BE2C (cell line): ENCODE measurements at regions not wholly inside any gene's neighbourhood (a gene's known extent, or its start where the extent isn't known, plus 50 kb on each side); places are given as distances from the start of the nearest gene placed in this dataset.
"Not testable (repeated sequence)": the region's sequence is repeated elsewhere in the genome, so short reads cannot be mapped to it uniquely, and the experiment has no call there.

ENCODE experiments used
- DNase-seq: peaks from one replicate; pipeline ENCODE4 v3.0.0-alpha.2; 2020
- H3K27me3 ChIP-seq: fragments of 250-450 bp; sonication (Bioruptor Pico); 2 replicates; pipeline ENCODE4 v1.5.1; 2020; ENCODE audit warnings: mild to moderate bottlenecking
- H3K36me3 ChIP-seq: fragments of 250-450 bp; sonication (Bioruptor Pico); 2 replicates; pipeline ENCODE4 v1.5.1; 2020; ENCODE audit warnings: mild to moderate bottlenecking
- H3K4me1 ChIP-seq: fragments of 250-450 bp; sonication (Bioruptor Pico); 2 replicates; pipeline ENCODE4 v1.5.1; 2020
- H3K4me3 ChIP-seq: 2 replicates; pipeline ENCODE4 v1.5.1; 2011; ENCODE audit warnings: low read depth, low read length
- H3K9me3 ChIP-seq: fragments of 250-450 bp; sonication (Bioruptor Pico); 2 replicates; pipeline ENCODE4 v1.5.1; 2020
- CTCF ChIP-seq: IDR thresholded peaks from 2 replicates; pipeline ENCODE4 v1.5.1; 2012; ENCODE audit warnings: mild to moderate bottlenecking, low read depth, low read length

- Histone ChIP-seq H3K27me3 (no peaks in the 10 kb centered on the region; the same call in 1 of the 2 replicates), H3K4me1 (no peaks in the 10 kb centered on the region), H3K4me3 (no peak overlapping the region), H3K9me3 (no peaks in the 10 kb centered on the region), H3K36me3 (no peaks in the 10 kb centered on the region)
- TF ChIP-seq CTCF, result no peak
- DNase-seq, result no peak
These were observed 84.5 kb downstream of the GPR65 start for GRCh38 chr14:88089445-88089844.

GRCh38 chr14:88092529-88092928, 87.6 kb downstream of the GPR65 start:
- TF ChIP-seq CTCF, result no peak
- DNase-seq, result no peak
- Histone ChIP-seq H3K27me3 (no peaks in the 10 kb centered on the region; the same call in 1 of the 2 replicates), H3K9me3 (no peaks in the 10 kb centered on the region), H3K4me1 (no peaks in the 10 kb centered on the region), H3K36me3 (no peaks in the 10 kb centered on the region), H3K4me3 (no peak overlapping the region)

- no peaks in the 10 kb centered on the region for H3K9me3 ChIP-seq
- no peaks in the 10 kb centered on the region for H3K4me1 ChIP-seq
- no peaks in the 10 kb centered on the region for H3K27me3 ChIP-seq
- TF ChIP-seq CTCF, result no peak
- H3K4me3 ChIP-seq, result no peak overlapping the region
- H3K36me3 ChIP-seq, result no peaks in the 10 kb centered on the region
- no peak for DNase-seq
These were observed 90.9 kb downstream of the GPR65 start for GRCh38 chr14:88095791-88096190.

GRCh38 chr14:88098163-88098562, 93.2 kb downstream of the GPR65 start:
- Histone ChIP-seq H3K27me3 (no peaks in the 10 kb centered on the region), H3K4me1 (no peaks in the 10 kb centered on the region), H3K4me3 (no peak overlapping the region), H3K9me3 (no peaks in the 10 kb centered on the region), H3K36me3 (no peaks in the 10 kb centered on the region)
- no peak for TF ChIP-seq CTCF
- no peak for DNase-seq

GRCh38 chr14:88104710-88105109, 99.8 kb downstream of the GPR65 start:
- no peak for TF ChIP-seq CTCF

GRCh38 chr14:88106377-88106776, 101.4 kb downstream of the GPR65 start:
- no peak for TF ChIP-seq CTCF
- no peaks in the 10 kb centered on the region for H3K4me1 ChIP-seq

More at GRCh38 chr14:88104710-88105109, 99.8 kb downstream of the GPR65 start:
- DNase-seq, result no peak
- no peaks in the 10 kb centered on the region for H3K9me3 ChIP-seq
- H3K4me3 ChIP-seq, result no peak overlapping the region
- H3K4me1 ChIP-seq, result no peaks in the 10 kb centered on the region
- H3K36me3 ChIP-seq, result no peaks in the 10 kb centered on the region
- H3K27me3 ChIP-seq, result no peaks in the 10 kb centered on the region

GRCh38 chr14:88127669-88128068, 122.7 kb downstream of the GPR65 start:
- not testable (repeated sequence) for H3K9me3 ChIP-seq, DNase-seq, H3K27me3 ChIP-seq

More at GRCh38 chr14:88106377-88106776, 101.4 kb downstream of the GPR65 start:
- Histone ChIP-seq H3K4me3 (no peak overlapping the region), H3K9me3 (no peaks in the 10 kb centered on the region), H3K27me3 (no peaks in the 10 kb centered on the region), H3K36me3 (no peaks in the 10 kb centered on the region)
- DNase-seq, result no peak

More at GRCh38 chr14:88127669-88128068, 122.7 kb downstream of the GPR65 start:
- not testable (repeated sequence) for H3K4me1 ChIP-seq, H3K4me3 ChIP-seq, H3K36me3 ChIP-seq
